ENCODE measurements at regions not wholly inside any gene's neighbourhood (a gene's known extent, or its start where the extent isn't known, plus 50 kb on each side); places are given as distances from the start of the nearest gene placed in this dataset.

GRCh38 chrX:80223982-80224579 is 196.2 kb upstream of the TENT5D start:
- DNase-seq (ENCODE audit: low spot score) = no peak
- no peak for TF ChIP-seq CTCF (conservative IDR thresholded peaks at IDR 0.05; ENCODE audit: low read depth)

GRCh38 chrX:80229626-80230025 is 190.6 kb upstream of the TENT5D start:
- H3K27ac ChIP-seq = no peak overlapping the region
- no peak for TF ChIP-seq CTCF (conservative IDR thresholded peaks at IDR 0.05; ENCODE audit: low read depth)
- no peak for DNase-seq (ENCODE audit: low spot score)
- ChIA-PET CTCF (no interaction called here), POLR2A (ENCODE audit: low non-redundant PET) (no interaction called here)

More at GRCh38 chrX:80223982-80224579, 196.2 kb upstream of the TENT5D start:
- ChIA-PET CTCF (no interaction called here), POLR2A (ENCODE audit: low non-redundant PET) (no interaction called here)
- H3K27ac ChIP-seq = no peak overlapping the region

GRCh38 chrX:80237072-80237471 is 183.2 kb upstream of the TENT5D start:
- TF ChIP-seq CTCF (conservative IDR thresholded peaks at IDR 0.05; ENCODE audit: low read depth) = no peak
- CTCF ChIA-PET = no interaction called here
- POLR2A ChIA-PET (ENCODE audit: low non-redundant PET) = no interaction called here
- no peak for DNase-seq (ENCODE audit: low spot score)
- H3K27ac ChIP-seq = no peak overlapping the region

- no peak overlapping the region for H3K27ac ChIP-seq
- ChIA-PET CTCF (no interaction called here), POLR2A (ENCODE audit: low non-redundant PET) (no interaction called here)
- no peak for TF ChIP-seq CTCF (conservative IDR thresholded peaks at IDR 0.05; ENCODE audit: low read depth)
- DNase-seq (ENCODE audit: low spot score) = no peak
These were observed 174.0 kb upstream of the TENT5D start for GRCh38 chrX:80246271-80246670.

GRCh38 chrX:80266287-80266686 is 154.0 kb upstream of the TENT5D start:
- no peak overlapping the region for H3K27ac ChIP-seq
- TF ChIP-seq CTCF (conservative IDR thresholded peaks at IDR 0.05; ENCODE audit: low read depth) = no peak
- ChIA-PET CTCF (no interaction called here), POLR2A (ENCODE audit: low non-redundant PET) (no interaction called here)
- DNase-seq (ENCODE audit: low spot score) = no peak

GRCh38 chrX:80266979-80267378 is 153.3 kb upstream of the TENT5D start:
- no peak for DNase-seq (ENCODE audit: low spot score)
- ChIA-PET POLR2A (ENCODE audit: low non-redundant PET) (no interaction called here), CTCF (no interaction called here)
- no peak overlapping the region for H3K27ac ChIP-seq
- no peak for TF ChIP-seq CTCF (conservative IDR thresholded peaks at IDR 0.05; ENCODE audit: low read depth)

GRCh38 chrX:80267790-80268189 is 152.5 kb upstream of the TENT5D start:
- ChIA-PET POLR2A (ENCODE audit: low non-redundant PET) (no interaction called here), CTCF (no interaction called here)

More at GRCh38 chrX:80267790-80268189, 152.5 kb upstream of the TENT5D start:
- no peak overlapping the region for H3K27ac ChIP-seq
- TF ChIP-seq CTCF (conservative IDR thresholded peaks at IDR 0.05; ENCODE audit: low read depth) = no peak
- DNase-seq (ENCODE audit: low spot score) = no peak
